SK-N-SH (cell line): ENCODE measurements at regions not wholly inside any gene's neighbourhood (a gene's known extent, or its start where the extent isn't known, plus 50 kb on each side); places are given as distances from the start of the nearest gene placed in this dataset.

Source experiments
- CTCF ChIA-PET: fragments of 300-600, 350-600 bp; formaldehyde crosslinking; extraction: SDS; loops from one replicate; lab custom pipeline; 2021; lab: Yijun Ruan, JAX
- POLR2A ChIA-PET: fragments of 350-600 bp; sonication (Branson Sonifier 250); formaldehyde crosslinking; extraction: SDS; loops from one replicate; lab custom pipeline; 2020; ENCODE audit warnings: antibody characterized with exemption, inconsistent platforms; lab: Yijun Ruan, JAX
- DNase-seq: peaks from one replicate; pipeline ENCODE4 v3.0.0; 2012
- H2AFZ ChIP-seq: fragments of 200-600 bp; sonication (generic); 2 replicates; pipeline ENCODE4 v1.8.1; 2016; ENCODE audit warnings: antibody characterized with exemption, mild to moderate bottlenecking, low read depth
- H3F3A ChIP-seq: fragments of 200-600 bp; sonication (generic); replicated peaks from 2 replicates; pipeline ENCODE3; 2016; ENCODE audit warnings: antibody characterized with exemption, mild to moderate bottlenecking; ENCODE audit not compliant: insufficient read depth
- H3K27ac ChIP-seq, 2 experiments: fragments of 200-500 bp in 1 of 2; fragments of 200-600 bp in 1 of 2; sonication (Bioruptor generic) in 1 of 2; sonication (generic), shearing (Covaris generic) in 1 of 2; 2 replicates each; pipeline versions ENCODE4 v1.5.1 to v1.6.1; 2014 to 2016; ENCODE audit warnings: low read depth in 2 of 2, inconsistent platforms in 1 of 2, low read length in 1 of 2, mild to moderate bottlenecking in 1 of 2, mixed read lengths in 1 of 2
- H3K27me3 ChIP-seq: fragments of 200-600 bp; sonication (generic), shearing (Covaris generic); 2 replicates; pipeline ENCODE4 v1.6.1; 2016; ENCODE audit warnings: mixed run types; ENCODE audit not compliant: insufficient read depth
- H3K36me3 ChIP-seq, 2 experiments: fragments of 200-500 bp in 1 of 2; fragments of 200-600 bp in 1 of 2; sonication (Bioruptor generic) in 1 of 2; sonication (generic) in 1 of 2; replicated peaks in 1 of 2; 2 replicates each; pipeline versions ENCODE3 to v1.5.1; 2014 to 2016; ENCODE audit warnings: low read length in 1 of 2, mild to moderate bottlenecking in 1 of 2; ENCODE audit not compliant: insufficient read depth in 2 of 2, control insufficient read depth in 1 of 2
- H3K4me1 ChIP-seq, 2 experiments: fragments of 200-500 bp in 1 of 2; fragments of 200-600 bp in 1 of 2; sonication (Bioruptor generic) in 1 of 2; sonication (generic), shearing (Covaris generic) in 1 of 2; 2 replicates each; pipeline versions ENCODE4 v1.5.1 to v1.6.1; 2014 to 2016; ENCODE audit warnings: low read depth in 1 of 2, low read length in 1 of 2, mixed run types in 1 of 2; ENCODE audit not compliant: insufficient read depth in 2 of 2, control insufficient read depth in 1 of 2
- H3K4me2 ChIP-seq: fragments of 200-600 bp; sonication (generic), shearing (Covaris generic); 2 replicates; pipeline ENCODE4 v1.6.1; 2017; ENCODE audit warnings: mixed run types
- H3K4me3 ChIP-seq, 2 experiments: fragments of 200-500 bp in 1 of 2; fragments of 200-600 bp in 1 of 2; sonication (Bioruptor generic) in 1 of 2; sonication (generic), shearing (Covaris generic) in 1 of 2; 2 replicates each; pipeline versions ENCODE4 v1.5.1 to v1.8.1; 2014 to 2016; ENCODE audit warnings: low read depth in 2 of 2, inconsistent platforms in 1 of 2, low read length in 1 of 2, mild to moderate bottlenecking in 1 of 2, mixed read lengths in 1 of 2, moderate library complexity in 1 of 2
- H3K79me2 ChIP-seq: fragments of 200-600 bp; sonication (generic); 2 replicates; pipeline ENCODE4 v1.8.1; 2017; ENCODE audit warnings: mild to moderate bottlenecking; ENCODE audit not compliant: insufficient read depth
- H3K9ac ChIP-seq: fragments of 200-600 bp; sonication (generic); 2 replicates; pipeline ENCODE4 v1.6.1; 2017; ENCODE audit warnings: mixed run types
- H3K9me2 ChIP-seq: fragments of 200-600 bp; sonication (generic); 2 replicates; pipeline ENCODE4 v1.6.1; 2017; ENCODE audit warnings: mixed run types
- H3K9me3 ChIP-seq: fragments of 200-600 bp; sonication (generic); 2 replicates; pipeline ENCODE4 v1.6.1; 2017; ENCODE audit warnings: mixed run types, mild to moderate bottlenecking, moderate library complexity
- H4K20me1 ChIP-seq: fragments of 200-600 bp; sonication (generic); 2 replicates; pipeline ENCODE4 v1.6.1; 2017; ENCODE audit warnings: mild to moderate bottlenecking, mixed run types; ENCODE audit not compliant: insufficient read depth
- CHD2 ChIP-seq: fragments of 150-350 bp; IDR thresholded peaks from 2 replicates; pipeline ENCODE4 v1.6.1; 2018; ENCODE audit warnings: low read length; ENCODE audit not compliant: partially characterized antibody
- ELF1 ChIP-seq: IDR thresholded peaks from 2 replicates; pipeline ENCODE4 v1.4.0; 2012
- EP300 ChIP-seq, 2 experiments: IDR thresholded peaks; 2 replicates each; pipeline versions ENCODE4 v1.4.0 to v1.6.1; 2012; ENCODE audit warnings: borderline replicate concordance in 1 of 2, low read depth in 1 of 2, low read length in 1 of 2
- FOXJ3 ChIP-seq: sonication (generic); formaldehyde crosslinking; IDR thresholded peaks from 2 replicates; pipeline ENCODE4 v1.5.1; 2020; ENCODE audit warnings: mild to moderate bottlenecking, missing genetic modification reagents
- GABPA ChIP-seq: IDR thresholded peaks from 2 replicates; pipeline ENCODE4 v1.4.0; 2012; ENCODE audit warnings: low read depth, mild to moderate bottlenecking
- GATA2 ChIP-seq: sonication (generic); formaldehyde crosslinking; IDR thresholded peaks from 2 replicates; pipeline ENCODE4 v1.5.0; 2020; ENCODE audit warnings: mild to moderate bottlenecking, missing genetic modification reagents
- JUND ChIP-seq: IDR thresholded peaks from 2 replicates; pipeline ENCODE4 v1.4.0; 2012
- MEF2A ChIP-seq: IDR thresholded peaks from 2 replicates; pipeline ENCODE4 v1.4.0; 2012; ENCODE audit warnings: low read depth, borderline replicate concordance
- MXI1 ChIP-seq: IDR thresholded peaks from 2 replicates; pipeline ENCODE4 v1.6.1; 2012; ENCODE audit warnings: mild to moderate bottlenecking, low read depth, low read length, improper control_type of control experiment
- NRF1 ChIP-seq: IDR thresholded peaks from 2 replicates; pipeline ENCODE4 v1.6.1; 2012; ENCODE audit warnings: low read depth, mild to moderate bottlenecking, low read length
- RAD21 ChIP-seq: IDR thresholded peaks from 2 replicates; pipeline ENCODE4 v1.6.1; 2012; ENCODE audit warnings: mild to moderate bottlenecking, low read length
- RCOR1 ChIP-seq: fragments of 150-350 bp; IDR thresholded peaks from 2 replicates; pipeline ENCODE4 v1.6.1; 2017; ENCODE audit warnings: antibody characterized with exemption, low read length
- RXRA ChIP-seq: IDR thresholded peaks from 2 replicates; pipeline ENCODE4 v1.4.0; 2012; ENCODE audit warnings: low read depth, mild to moderate bottlenecking, borderline replicate concordance
- SIN3A ChIP-seq: IDR thresholded peaks from 2 replicates; pipeline ENCODE4 v1.6.1; 2012; ENCODE audit warnings: low read depth, mild to moderate bottlenecking, low read length, moderate library complexity, borderline replicate concordance
- WGBS: methylation state at CpG from one replicate; pipeline ENCODE4 v1.1.6; 2017; ENCODE audit warnings: low lambda C conversion rate; 5-methylcytosine and 5-hydroxymethylcytosine counted together
- TF ChIP-seq, protein P1 (sequence below): IDR thresholded peaks from 2 replicates; pipeline ENCODE4 v1.4.0; 2012; ENCODE audit warnings: low read depth, borderline replicate concordance
- TF ChIP-seq, protein P2 (sequence below): fragments of 150-350 bp; IDR thresholded peaks from 2 replicates; pipeline ENCODE4 v1.6.1; 2016; ENCODE audit warnings: mild to moderate bottlenecking, low read depth, low read length
- TF ChIP-seq, protein P3 (sequence below): fragments of 200-600 bp; sonication (generic); IDR thresholded peaks from 2 replicates; pipeline ENCODE4 v1.6.1; 2017; ENCODE audit warnings: antibody characterized with exemption, mild to moderate bottlenecking, moderate library complexity
- TF ChIP-seq, protein P4 (sequence below): IDR thresholded peaks from 2 replicates; pipeline ENCODE4 v1.4.0; 2012; ENCODE audit warnings: low read depth, borderline replicate concordance

DNA sequence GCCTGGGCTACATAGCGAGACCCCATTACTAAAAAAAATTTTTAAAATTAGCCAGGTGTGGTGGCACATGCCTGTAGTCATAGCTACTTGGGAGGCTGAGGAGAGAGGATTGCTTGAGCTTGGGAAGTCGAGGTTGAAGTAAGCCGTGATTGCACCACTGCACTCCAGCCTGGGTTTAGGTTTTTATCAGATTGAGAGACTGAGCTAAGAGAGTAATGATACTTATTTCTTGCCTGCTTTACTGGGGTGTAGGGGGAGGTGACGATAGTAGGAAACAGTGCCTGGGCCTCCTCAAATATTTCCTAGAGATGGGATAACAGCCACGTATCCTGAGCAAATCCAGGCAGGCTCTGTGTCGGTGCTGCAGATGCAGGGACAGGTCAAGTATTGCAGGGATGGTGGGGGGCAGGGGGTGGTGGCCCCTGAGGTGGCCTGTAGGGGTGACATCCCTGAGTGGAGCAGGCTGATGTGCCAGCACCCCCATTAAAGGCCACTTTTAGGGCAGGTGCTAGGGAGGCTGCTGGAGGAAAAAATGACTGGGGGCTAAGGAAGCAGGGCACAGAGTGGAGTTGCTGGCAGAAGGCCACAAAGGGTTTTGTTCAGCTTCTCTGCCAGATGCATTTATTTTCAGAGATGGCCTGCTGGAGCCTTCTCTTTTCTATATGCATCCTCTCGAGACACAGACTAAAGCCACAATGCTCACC, 130.5 kb downstream of the RHOU start:
- H3K9me2 ChIP-seq: no peaks in the 10 kb centered on the region
- H3K4me2 ChIP-seq: no peak overlapping the region
- no peaks in the 10 kb centered on the region for H3K9me3 ChIP-seq
- peaks cover 8 to 76% of the 10 kb centered on the region in 2 experiments for H3K4me1 ChIP-seq
- DNase-seq: peak; percentile 67
- peak overlapping the region in 1 of 2 experiments; percentile 94; a peak in 2 of 4 replicates for H3K27ac ChIP-seq
- H3F3A ChIP-seq: peaks cover 3% of the 10 kb centered on the region
- H3K36me3 ChIP-seq: no peaks in the 10 kb centered on the region
- 78% methylated on average over 7 of the region's 7 CpGs for WGBS
- no peak overlapping the region for H3K9ac ChIP-seq
- TF ChIP-seq EP300 (IDR thresholded peaks at IDR 0.05; ENCODE audit: borderline replicate concordance in 1 of 2, low read depth in 1 of 2, low read length in 1 of 2) (peak in 1 of 2 experiments; percentile 84; a peak in 2 of 4 replicates), JUND (no peak), NRF1 (no peak), RCOR1 (peak; percentile 76), RAD21 (peak; percentile 28), GATA2 (peak; percentile 50), CHD2 (peak; percentile 60)
- TF ChIP-seq, protein P1, sequence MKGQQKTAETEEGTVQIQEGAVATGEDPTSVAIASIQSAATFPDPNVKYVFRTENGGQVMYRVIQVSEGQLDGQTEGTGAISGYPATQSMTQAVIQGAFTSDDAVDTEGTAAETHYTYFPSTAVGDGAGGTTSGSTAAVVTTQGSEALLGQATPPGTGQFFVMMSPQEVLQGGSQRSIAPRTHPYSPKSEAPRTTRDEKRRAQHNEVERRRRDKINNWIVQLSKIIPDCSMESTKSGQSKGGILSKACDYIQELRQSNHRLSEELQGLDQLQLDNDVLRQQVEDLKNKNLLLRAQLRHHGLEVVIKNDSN: no peak
- POLR2A ChIA-PET: interaction anchor here (1.0 kb wide), 3 partner anchors 10 to 131 kb away, joined by 3 read pairs; partner anchors contain the start of gene RHOU
- H3K27me3 ChIP-seq: no peaks in the 10 kb centered on the region
- H2AFZ ChIP-seq: no peak overlapping the region
- no peaks in the 10 kb centered on the region for H3K79me2 ChIP-seq
- H3K4me3 ChIP-seq: no peak overlapping the region
- CTCF ChIA-PET: interaction anchor here (0.6 to 2.2 kb wide), 8 partner anchors 11 to 362 kb away, joined by 3 to 11 read pairs (median 4); partner anchors contain the start of gene RHOU
- no peaks in the 10 kb centered on the region for H4K20me1 ChIP-seq

DNA sequence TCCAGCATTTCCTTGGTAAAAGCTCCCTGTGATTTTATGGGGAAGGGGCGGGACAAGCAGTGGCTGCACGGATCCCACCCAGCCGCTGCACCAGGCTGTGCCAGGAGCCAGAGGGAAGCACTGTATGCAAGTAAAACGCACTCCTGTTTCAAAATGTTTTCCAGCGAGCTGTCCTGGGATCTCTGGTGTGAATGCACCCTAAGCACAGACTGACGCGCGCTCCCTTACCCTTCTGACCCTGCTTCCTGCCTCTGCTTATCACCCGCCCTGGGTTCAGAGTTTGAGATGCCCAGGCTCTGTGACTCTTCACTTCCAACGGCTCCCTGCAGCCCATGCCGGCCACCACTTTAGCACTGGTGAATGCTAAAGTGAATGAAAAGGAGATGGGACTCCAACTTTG, 131.2 kb downstream of the RHOU start:
- Histone ChIP-seq H4K20me1 (no peaks in the 10 kb centered on the region), H3K9me2 (no peaks in the 10 kb centered on the region), H3K79me2 (no peaks in the 10 kb centered on the region), H3K9me3 (no peaks in the 10 kb centered on the region), H3K4me3 (no peak overlapping the region), H3K4me1 (peaks cover 2 to 74% of the 10 kb centered on the region in 2 experiments; a peak in 2 of 4 replicates), H3K27ac (peak overlapping the region in 1 of 2 experiments; percentile 94; a peak in 2 of 4 replicates), H3F3A (no peaks in the 10 kb centered on the region), H3K27me3 (no peaks in the 10 kb centered on the region), H3K4me2 (no peak overlapping the region), H2AFZ (no peak overlapping the region), H3K36me3 (no peaks in the 10 kb centered on the region), H3K9ac (no peak overlapping the region)
- ChIA-PET CTCF (interaction anchor here (0.6 to 2.2 kb wide), 9 partner anchors 12 to 361 kb away, joined by 3 to 11 read pairs (median 4); partner anchors contain the start of gene RHOU), POLR2A (interaction anchor here (1.0 kb wide), 3 partner anchors 9 to 131 kb away, joined by 3 read pairs; partner anchors contain the start of gene RHOU)
- DNase-seq: peak; percentile 50
- WGBS: 69% methylated on average over 11 of the region's 11 CpGs
- TF ChIP-seq GABPA (no peak), MEF2A (no peak), RCOR1 (no peak), SIN3A (no peak), MXI1 (no peak; the same call in 1 of the 2 replicates), ELF1 (no peak), RXRA (no peak), FOXJ3 (CRISPR knock-in tag) (no peak)
- TF ChIP-seq, protein P2, sequence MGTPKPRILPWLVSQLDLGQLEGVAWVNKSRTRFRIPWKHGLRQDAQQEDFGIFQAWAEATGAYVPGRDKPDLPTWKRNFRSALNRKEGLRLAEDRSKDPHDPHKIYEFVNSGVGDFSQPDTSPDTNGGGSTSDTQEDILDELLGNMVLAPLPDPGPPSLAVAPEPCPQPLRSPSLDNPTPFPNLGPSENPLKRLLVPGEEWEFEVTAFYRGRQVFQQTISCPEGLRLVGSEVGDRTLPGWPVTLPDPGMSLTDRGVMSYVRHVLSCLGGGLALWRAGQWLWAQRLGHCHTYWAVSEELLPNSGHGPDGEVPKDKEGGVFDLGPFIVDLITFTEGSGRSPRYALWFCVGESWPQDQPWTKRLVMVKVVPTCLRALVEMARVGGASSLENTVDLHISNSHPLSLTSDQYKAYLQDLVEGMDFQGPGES: no peak
- TF ChIP-seq, protein P3, sequence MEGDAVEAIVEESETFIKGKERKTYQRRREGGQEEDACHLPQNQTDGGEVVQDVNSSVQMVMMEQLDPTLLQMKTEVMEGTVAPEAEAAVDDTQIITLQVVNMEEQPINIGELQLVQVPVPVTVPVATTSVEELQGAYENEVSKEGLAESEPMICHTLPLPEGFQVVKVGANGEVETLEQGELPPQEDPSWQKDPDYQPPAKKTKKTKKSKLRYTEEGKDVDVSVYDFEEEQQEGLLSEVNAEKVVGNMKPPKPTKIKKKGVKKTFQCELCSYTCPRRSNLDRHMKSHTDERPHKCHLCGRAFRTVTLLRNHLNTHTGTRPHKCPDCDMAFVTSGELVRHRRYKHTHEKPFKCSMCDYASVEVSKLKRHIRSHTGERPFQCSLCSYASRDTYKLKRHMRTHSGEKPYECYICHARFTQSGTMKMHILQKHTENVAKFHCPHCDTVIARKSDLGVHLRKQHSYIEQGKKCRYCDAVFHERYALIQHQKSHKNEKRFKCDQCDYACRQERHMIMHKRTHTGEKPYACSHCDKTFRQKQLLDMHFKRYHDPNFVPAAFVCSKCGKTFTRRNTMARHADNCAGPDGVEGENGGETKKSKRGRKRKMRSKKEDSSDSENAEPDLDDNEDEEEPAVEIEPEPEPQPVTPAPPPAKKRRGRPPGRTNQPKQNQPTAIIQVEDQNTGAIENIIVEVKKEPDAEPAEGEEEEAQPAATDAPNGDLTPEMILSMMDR: no peak
- TF ChIP-seq, protein P4, sequence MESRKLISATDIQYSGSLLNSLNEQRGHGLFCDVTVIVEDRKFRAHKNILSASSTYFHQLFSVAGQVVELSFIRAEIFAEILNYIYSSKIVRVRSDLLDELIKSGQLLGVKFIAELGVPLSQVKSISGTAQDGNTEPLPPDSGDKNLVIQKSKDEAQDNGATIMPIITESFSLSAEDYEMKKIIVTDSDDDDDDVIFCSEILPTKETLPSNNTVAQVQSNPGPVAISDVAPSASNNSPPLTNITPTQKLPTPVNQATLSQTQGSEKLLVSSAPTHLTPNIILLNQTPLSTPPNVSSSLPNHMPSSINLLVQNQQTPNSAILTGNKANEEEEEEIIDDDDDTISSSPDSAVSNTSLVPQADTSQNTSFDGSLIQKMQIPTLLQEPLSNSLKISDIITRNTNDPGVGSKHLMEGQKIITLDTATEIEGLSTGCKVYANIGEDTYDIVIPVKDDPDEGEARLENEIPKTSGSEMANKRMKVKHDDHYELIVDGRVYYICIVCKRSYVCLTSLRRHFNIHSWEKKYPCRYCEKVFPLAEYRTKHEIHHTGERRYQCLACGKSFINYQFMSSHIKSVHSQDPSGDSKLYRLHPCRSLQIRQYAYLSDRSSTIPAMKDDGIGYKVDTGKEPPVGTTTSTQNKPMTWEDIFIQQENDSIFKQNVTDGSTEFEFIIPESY: no peak
